Endothelial cell of umbilical vein (primary cell): ENCODE measurements at regions not wholly inside any gene's neighbourhood (a gene's known extent, or its start where the extent isn't known, plus 50 kb on each side); places are given as distances from the start of the nearest gene placed in this dataset.

Experiments
- BruUV-seq: library from RNA; stranded (reverse); fragments of 400-500 nt; replicated peaks from 2 replicates; lab custom pipeline; 2021; lab: Mats Ljungman, UMichigan
- CTCF ChIA-PET: fragments of 300-600, 350-600 bp; sonication (Branson Sonifier 250); formaldehyde crosslinking; loops from one replicate; lab custom pipeline; 2021; ENCODE audit warnings: antibody characterized with exemption, inconsistent platforms; lab: Charles Lee
- POLR2A ChIA-PET: fragments of 300-600, 350-600 bp; sonication (Branson Sonifier 250); formaldehyde crosslinking; loops from one replicate; lab custom pipeline; 2021; ENCODE audit warnings: antibody characterized with exemption, inconsistent platforms; lab: Charles Lee
- DNase-seq: peaks from one replicate; pipeline ENCODE4 v3.0.0-alpha.2; 2011; ENCODE audit warnings: low read depth, low spot score
- FAIRE-seq: peaks from 2 replicates; lab custom pipeline; 2011; peaks lifted over from hg19 to GRCh38; lab: Jason Lieb, UNC
- H2AFZ ChIP-seq: 2 replicates; pipeline ENCODE4 v1.6.0; 2012; ENCODE audit warnings: low read depth, low read length, control low read depth, inconsistent platforms
- H3K27ac ChIP-seq: 2 replicates; pipeline ENCODE4 v1.5.1; 2011; ENCODE audit warnings: low read depth, mild to moderate bottlenecking, control low read depth, low read length, moderate library complexity; ENCODE audit not compliant: insufficient read depth
- H3K27me3 ChIP-seq, 2 experiments: 2 replicates each; pipeline versions ENCODE4 v1.6.0 to v1.6.1; 2011; ENCODE audit warnings: low read length in 2 of 2, mixed read lengths in 1 of 2; ENCODE audit not compliant: control insufficient read depth in 2 of 2, insufficient read depth in 2 of 2
- H3K36me3 ChIP-seq, 2 experiments: 2 replicates in 1 of 2; 3 replicates in 1 of 2; pipeline ENCODE4 v1.5.1; 2011; ENCODE audit warnings: low read length in 2 of 2, mild to moderate bottlenecking in 1 of 2, moderate library complexity in 1 of 2; ENCODE audit not compliant: control insufficient read depth in 2 of 2, insufficient read depth in 2 of 2; ENCODE audit errors: extremely low read depth in 1 of 2
- H3K4me1 ChIP-seq: 3 replicates; pipeline ENCODE4 v1.5.1; 2011; ENCODE audit warnings: mild to moderate bottlenecking, low read length; ENCODE audit not compliant: control insufficient read depth, insufficient read depth; ENCODE audit errors: extremely low read depth
- H3K4me2 ChIP-seq: 2 replicates; pipeline ENCODE4 v1.6.1; 2011; ENCODE audit warnings: low read length, control low read depth, mixed read lengths; ENCODE audit not compliant: insufficient read depth
- H3K4me3 ChIP-seq, 3 experiments: fragments of 200-600 bp in 1 of 3; sonication (generic), shearing (Covaris generic) in 1 of 3; replicated peaks in 1 of 3; 2 replicates each; pipeline ENCODE4 v1.5.1; 2011 to 2016; ENCODE audit warnings: control low read depth in 3 of 3, low read length in 3 of 3, mild to moderate bottlenecking in 2 of 3, inconsistent platforms in 1 of 3, low read depth in 1 of 3, moderate library complexity in 1 of 3; ENCODE audit not compliant: insufficient read depth in 1 of 3
- H3K79me2 ChIP-seq: 2 replicates; pipeline ENCODE4 v1.6.0; 2012; ENCODE audit warnings: low read length, inconsistent platforms; ENCODE audit not compliant: control insufficient read depth, insufficient read depth
- H3K9ac ChIP-seq: replicated peaks from 2 replicates; pipeline ENCODE3; 2011; ENCODE audit warnings: low read length, control low read depth; ENCODE audit not compliant: insufficient read depth; ENCODE audit errors: extremely low read depth
- H3K9me1 ChIP-seq: replicated peaks from 3 replicates; pipeline ENCODE4 v1.6.0; 2011; ENCODE audit warnings: mild to moderate bottlenecking, low read length; ENCODE audit not compliant: control insufficient read depth, insufficient read depth; ENCODE audit errors: extremely low read depth
- H3K9me3 ChIP-seq: replicated peaks from 2 replicates; pipeline ENCODE4 v1.5.1; 2012; ENCODE audit warnings: low read length, inconsistent platforms; ENCODE audit not compliant: control insufficient read depth, insufficient read depth
- H4K20me1 ChIP-seq: replicated peaks from 2 replicates; pipeline ENCODE3; 2011; ENCODE audit warnings: mild to moderate bottlenecking, low read length; ENCODE audit not compliant: control insufficient read depth, insufficient read depth; ENCODE audit errors: extremely low read depth
- EZH2 ChIP-seq: IDR thresholded peaks from 2 replicates; pipeline ENCODE4 v1.6.1; 2012; ENCODE audit warnings: borderline replicate concordance, low read depth, mild to moderate bottlenecking, moderate library complexity, low read length, inconsistent platforms; ENCODE audit not compliant: severe bottlenecking
- FOS ChIP-seq: IDR thresholded peaks from 2 replicates; pipeline ENCODE4 v1.6.1; 2011; ENCODE audit warnings: mild to moderate bottlenecking, low read length, moderate library complexity, borderline replicate concordance; ENCODE audit not compliant: insufficient read depth
- GATA2 ChIP-seq: IDR thresholded peaks from 2 replicates; pipeline ENCODE4 v1.7.0; 2011; ENCODE audit warnings: low read depth, mild to moderate bottlenecking, moderate library complexity, mixed read lengths, low read length; ENCODE audit not compliant: insufficient read length, insufficient read depth
- JUN ChIP-seq: IDR thresholded peaks from 2 replicates; pipeline ENCODE4 v1.6.1; 2011; ENCODE audit warnings: borderline replicate concordance, low read depth; ENCODE audit not compliant: insufficient read length, insufficient read depth
- MYC ChIP-seq: IDR thresholded peaks from one replicate; pipeline ENCODE4 v1.6.1; 2011; ENCODE audit warnings: mild to moderate bottlenecking, low read depth, low read length
- POLR2A ChIP-seq: IDR thresholded peaks from 2 replicates; pipeline ENCODE4 v1.6.1; 2012; ENCODE audit warnings: low read depth, mild to moderate bottlenecking, control low read depth, low read length
- POLR2AphosphoS5 ChIP-seq: IDR thresholded peaks from 2 replicates; pipeline ENCODE4 v1.6.1; 2012; ENCODE audit warnings: low read depth, mild to moderate bottlenecking, control low read depth, low read length, moderate library complexity; ENCODE audit not compliant: insufficient read depth
- dilution Hi-C: fragments of 300-500 bp; cut with MboI; formaldehyde crosslinking; loops from one replicate; pipeline ENCODE4 v1.15.0; 2019; ENCODE audit warnings: low sequenced_read_pairs; ENCODE audit not compliant: extremely low pct_ligation_motif_present
- intact Hi-C: fragments of 100-400 bp; cut with micrococcal nuclease; formaldehyde crosslinking; loops from one replicate; pipeline ENCODE4 v1.10.0; 2022
- TF ChIP-seq, protein P1 (sequence below): IDR thresholded peaks from 2 replicates; pipeline ENCODE4 v1.6.1; 2011; ENCODE audit not compliant: insufficient read depth, insufficient read length
- TF ChIP-seq, protein P2 (sequence below), 2 donors: IDR thresholded peaks; 1 replicate in 1 of 2; 2 replicates in 1 of 2; pipeline ENCODE4 v1.5.1; 2011; ENCODE audit warnings: low read length in 2 of 2, mild to moderate bottlenecking in 2 of 2, moderate library complexity in 2 of 2, control low read depth in 1 of 2, inconsistent platforms in 1 of 2, low read depth in 1 of 2; ENCODE audit not compliant: insufficient read depth in 1 of 2; ENCODE audit errors: extremely low read depth in 1 of 2

DNA sequence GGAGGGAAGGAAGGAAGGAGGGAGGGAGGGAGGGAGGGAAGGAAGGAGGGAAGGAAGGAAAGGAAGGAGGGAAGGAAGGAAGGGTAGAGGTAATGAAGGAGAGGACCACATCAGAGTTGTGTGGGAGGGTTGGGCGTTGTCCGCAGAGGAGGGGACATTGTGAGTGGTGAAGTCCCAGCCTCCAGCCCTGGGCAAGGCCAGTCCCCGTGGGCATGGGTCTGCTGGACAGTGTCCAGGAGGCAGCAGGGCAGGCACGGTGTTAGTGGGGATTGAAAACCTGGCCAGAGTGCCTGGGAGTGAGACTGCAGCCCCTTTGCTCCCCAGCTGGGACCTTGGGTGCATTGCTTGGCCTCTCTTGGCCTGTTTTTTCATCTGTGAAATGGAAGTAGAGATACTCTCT is 1462.3 kb downstream of the BRD1 start:
- no peak for FAIRE-seq

DNA sequence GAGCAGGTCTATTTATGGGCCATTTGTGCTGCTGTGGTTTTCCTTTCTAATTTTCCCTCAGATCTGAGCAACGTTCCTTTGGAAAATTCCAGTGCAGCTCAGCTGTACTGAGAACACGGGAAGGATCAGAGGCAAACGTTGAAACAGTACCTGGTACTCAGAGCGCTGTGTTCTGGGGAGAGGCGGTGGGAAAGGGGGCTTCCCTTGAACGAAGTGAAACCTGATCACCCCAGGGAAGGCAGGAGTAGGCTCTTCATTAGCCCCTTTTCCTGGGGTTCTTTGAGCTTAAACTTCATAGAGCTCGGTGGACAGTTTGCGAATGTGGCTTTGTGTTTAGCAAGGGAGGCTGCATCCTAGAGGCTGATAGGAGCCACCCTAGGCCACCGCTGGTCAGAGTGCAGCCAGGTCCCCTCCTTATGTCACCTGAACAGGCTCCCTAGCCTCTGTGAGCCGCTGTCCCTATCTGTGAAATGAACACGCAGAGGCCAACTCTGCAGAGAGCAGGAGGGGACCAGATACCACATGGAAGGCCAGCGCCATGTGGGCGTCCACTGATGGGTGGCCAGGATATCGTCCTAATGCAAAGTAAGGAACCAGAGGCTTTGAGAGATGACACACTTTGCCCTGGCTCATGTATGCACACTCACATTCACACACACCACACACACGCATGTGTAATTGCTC is 1464.8 kb downstream of the BRD1 start:
- BruUV-seq, result no TSS peak
- H3K36me3 ChIP-seq, result no peaks in the 10 kb centered on the region
- POLR2A ChIA-PET, result no interaction called here
- no peak overlapping the region for H3K27ac ChIP-seq
- H3K9me3 ChIP-seq, result peaks cover 10% of the 10 kb centered on the region
- H3K4me3 ChIP-seq, result no peak overlapping the region
- H3K27me3 ChIP-seq, result no peaks in the 10 kb centered on the region
- TF ChIP-seq EZH2 (no peak), POLR2AphosphoS5 (no peak), GATA2 (no peak), JUN (no peak), MYC (no peak), FOS (no peak), POLR2A (no peak)
- TF ChIP-seq, protein P1, sequence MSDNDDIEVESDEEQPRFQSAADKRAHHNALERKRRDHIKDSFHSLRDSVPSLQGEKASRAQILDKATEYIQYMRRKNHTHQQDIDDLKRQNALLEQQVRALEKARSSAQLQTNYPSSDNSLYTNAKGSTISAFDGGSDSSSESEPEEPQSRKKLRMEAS, result no peak
- TF ChIP-seq, protein P2, sequence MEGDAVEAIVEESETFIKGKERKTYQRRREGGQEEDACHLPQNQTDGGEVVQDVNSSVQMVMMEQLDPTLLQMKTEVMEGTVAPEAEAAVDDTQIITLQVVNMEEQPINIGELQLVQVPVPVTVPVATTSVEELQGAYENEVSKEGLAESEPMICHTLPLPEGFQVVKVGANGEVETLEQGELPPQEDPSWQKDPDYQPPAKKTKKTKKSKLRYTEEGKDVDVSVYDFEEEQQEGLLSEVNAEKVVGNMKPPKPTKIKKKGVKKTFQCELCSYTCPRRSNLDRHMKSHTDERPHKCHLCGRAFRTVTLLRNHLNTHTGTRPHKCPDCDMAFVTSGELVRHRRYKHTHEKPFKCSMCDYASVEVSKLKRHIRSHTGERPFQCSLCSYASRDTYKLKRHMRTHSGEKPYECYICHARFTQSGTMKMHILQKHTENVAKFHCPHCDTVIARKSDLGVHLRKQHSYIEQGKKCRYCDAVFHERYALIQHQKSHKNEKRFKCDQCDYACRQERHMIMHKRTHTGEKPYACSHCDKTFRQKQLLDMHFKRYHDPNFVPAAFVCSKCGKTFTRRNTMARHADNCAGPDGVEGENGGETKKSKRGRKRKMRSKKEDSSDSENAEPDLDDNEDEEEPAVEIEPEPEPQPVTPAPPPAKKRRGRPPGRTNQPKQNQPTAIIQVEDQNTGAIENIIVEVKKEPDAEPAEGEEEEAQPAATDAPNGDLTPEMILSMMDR (IDR thresholded peaks at IDR 0.05; ENCODE audit: extremely low read depth in 1 of 2, insufficient read depth in 1 of 2, low read depth in 1 of 2, low read length in 2 of 2), result no peak
- intact Hi-C loops (no loop called here), dilution Hi-C loops (no loop called here)
- H3K9me1 ChIP-seq, result no peaks in the 10 kb centered on the region
- no peaks in the 10 kb centered on the region for H4K20me1 ChIP-seq
- no peak overlapping the region for H3K4me2 ChIP-seq
- FAIRE-seq (no peak), DNase-seq (no peak)
- CTCF ChIA-PET, result no interaction called here
- H3K4me1 ChIP-seq, result no peaks in the 10 kb centered on the region
- H3K9ac ChIP-seq, result no peak overlapping the region
- H2AFZ ChIP-seq, result no peak overlapping the region
- no peaks in the 10 kb centered on the region for H3K79me2 ChIP-seq

More for the DNA sequence above, 1462.3 kb downstream of the BRD1 start:
- TF ChIP-seq GATA2, result no peak
- DNase-seq, result no peak
- Histone ChIP-seq H3K27ac (no peak overlapping the region), H3K27me3 (no peaks in the 10 kb centered on the region), H4K20me1 (no peaks in the 10 kb centered on the region), H3K9ac (no peak overlapping the region), H3K9me1 (no peaks in the 10 kb centered on the region), H2AFZ (no peak overlapping the region), H3K79me2 (no peaks in the 10 kb centered on the region), H3K36me3 (no peaks in the 10 kb centered on the region), H3K4me1 (no peaks in the 10 kb centered on the region), H3K4me3 (no peak overlapping the region), H3K9me3 (peaks cover 9% of the 10 kb centered on the region), H3K4me2 (no peak overlapping the region)
- intact Hi-C loops (no loop called here), dilution Hi-C loops (no loop called here)
- POLR2A ChIA-PET, result no interaction called here
- no TSS peak for BruUV-seq
- CTCF ChIA-PET, result no interaction called here
